Spleen (tissue), 11 donors: ENCODE measurements at regions not wholly inside any gene's neighbourhood (a gene's known extent, or its start where the extent isn't known, plus 50 kb on each side); places are given as distances from the start of the nearest gene placed in this dataset.
A peak's percentile ranks its signal among the peaks of the same experiment; 100 is the strongest.

ENCODE experiments used
- DNase-seq: peaks from one replicate; pipeline ENCODE4 v3.0.0-alpha.2; 2020
- H3K27ac ChIP-seq, 8 donors: fragments of 200-600 bp; sonication (generic) in 7 of 8; 1 replicate in 4 of 8; 2 replicates in 4 of 8; pipeline versions ENCODE4 v1.5.0 to v1.8.0; 2016 to 2021; ENCODE audit warnings: inconsistent platforms in 4 of 8, mild to moderate bottlenecking in 4 of 8, moderate library complexity in 1 of 8
- H3K27me3 ChIP-seq, 7 donors: fragments of 200-600 bp; sonication (generic) in 6 of 7; replicated peaks in 1 of 7; 1 replicate in 4 of 7; 2 replicates in 3 of 7; pipeline versions ENCODE4 v1.5.0 to v1.8.0; 2016 to 2021; ENCODE audit warnings: inconsistent platforms in 3 of 7, mild to moderate bottlenecking in 1 of 7
- H3K36me3 ChIP-seq, 6 donors: fragments of 200-600 bp; sonication (generic) in 5 of 6; 1 replicate in 4 of 6; 2 replicates in 2 of 6; pipeline versions ENCODE4 v1.5.0 to v1.8.0; 2016 to 2021; ENCODE audit warnings: inconsistent platforms in 2 of 6
- H3K4me1 ChIP-seq, 6 donors: fragments of 200-600 bp; sonication (generic) in 5 of 6; 1 replicate in 3 of 6; 2 replicates in 3 of 6; pipeline versions ENCODE4 v1.5.0 to v1.8.0; 2016 to 2021; ENCODE audit warnings: inconsistent platforms in 3 of 6
- H3K4me3 ChIP-seq, 8 donors: fragments of 200-600 bp; sonication (generic) in 7 of 8; 1 replicate in 4 of 8; 2 replicates in 4 of 8; pipeline versions ENCODE4 v1.5.0 to v1.8.0; 2016 to 2021; ENCODE audit warnings: inconsistent platforms in 4 of 8, mild to moderate bottlenecking in 4 of 8, moderate library complexity in 2 of 8
- H3K9me3 ChIP-seq, 8 donors: fragments of 200-600 bp; sonication (generic) in 7 of 8; 1 replicate in 4 of 8; 2 replicates in 4 of 8; pipeline versions ENCODE4 v1.5.0 to v1.8.0; 2016 to 2021; ENCODE audit warnings: inconsistent platforms in 4 of 8
- CTCF ChIP-seq, 11 experiments: fragments of 200-600 bp in 7 of 11; fragments of 450-650 bp in 4 of 11; sonication (generic) in 4 of 11; IDR thresholded peaks in 8 of 11; conservative IDR thresholded peaks in 3 of 11; 1 replicate in 7 of 11; 2 replicates in 4 of 11; pipeline versions ENCODE4 v1.4.0 to v1.8.0; 2016 to 2021; ENCODE audit warnings: antibody characterized with exemption in 11 of 11, inconsistent platforms in 4 of 11, mild to moderate bottlenecking in 1 of 11
- POLR2A ChIP-seq, 3 donors: fragments of 450-650 bp; IDR thresholded peaks; one replicate each; pipeline ENCODE4 v1.5.1; 2017; ENCODE audit warnings: antibody characterized with exemption in 3 of 3, mild to moderate bottlenecking in 1 of 3
- POLR2AphosphoS5 ChIP-seq, 3 donors: sonication (generic); formaldehyde crosslinking; IDR thresholded peaks; one replicate each; pipeline ENCODE4 v1.5.1; 2017; ENCODE audit warnings: antibody characterized with exemption in 3 of 3
- WGBS, 5 donors: extraction: QIAGEN DNeasy Blood & Tissue Kit in 3 of 5; methylation state at CpG; one replicate each; pipeline versions ENCODE4 v1.1.5 to v1.1.7; 2013 to 2018; 5-methylcytosine and 5-hydroxymethylcytosine counted together
- intact Hi-C: fragments of 100-400 bp; cut with DNase I; formaldehyde crosslinking; loops from one replicate; pipeline ENCODE4 v1.15.0; 2023; ENCODE audit warnings: low total_unique reads
- donor health status: healthy with polysubstance abuse.
- donor health status: DM: no; HTN: no; CAD: no; lungs with moderate emphysema.
- donor health status: DM: no; HTN: no; CAD: no.
- donor health status: Bipolar disorder and iron deficiency.
- donor health status: healthy.
- donor health status: DM: no; HTN: no; CAD: no.
- donor health status: DM: yes; HTN: yes; CAD: no.

- Histone ChIP-seq H3K4me1 (peaks cover 0 to 18% (median 0%) of the 10 kb centered on the region in 6 donors), H3K9me3 (no peaks in the 10 kb centered on the region), H3K27ac (no peak overlapping the region), H3K36me3 (no peaks in the 10 kb centered on the region), H3K27me3 (no peaks in the 10 kb centered on the region), H3K4me3 (no peak overlapping the region)
- TF ChIP-seq CTCF (IDR thresholded peaks at IDR 0.05 in 8 of 11, conservative IDR thresholded peaks at IDR 0.05 in 3 of 11) (no peak), POLR2AphosphoS5 (IDR thresholded peaks at IDR 0.05) (no peak), POLR2A (IDR thresholded peaks at IDR 0.05) (no peak)
- DNase-seq, result no peak
- intact Hi-C loops, result no loop called here
Observed at GRCh38 chr12:25368557-25368956, 117.8 kb upstream of the KRAS start.

GRCh38 chr12:25366122-25366521, 115.4 kb upstream of the KRAS start:
- Histone ChIP-seq H3K36me3 (no peaks in the 10 kb centered on the region), H3K27ac (no peak overlapping the region), H3K4me1 (peaks cover 0 to 18% (median 0%) of the 10 kb centered on the region in 6 donors), H3K9me3 (no peaks in the 10 kb centered on the region), H3K27me3 (no peaks in the 10 kb centered on the region), H3K4me3 (no peak overlapping the region)
- no peak for TF ChIP-seq POLR2A (IDR thresholded peaks at IDR 0.05)
- TF ChIP-seq POLR2AphosphoS5 (IDR thresholded peaks at IDR 0.05), result no peak
- intact Hi-C loops, result no loop called here
- 85 to 93% (median 90%) methylated on average over 3 of the region's 3 CpGs for WGBS, 5 donors
- no peak for DNase-seq

GRCh38 chr12:25365340-25365730, 114.6 kb upstream of the KRAS start:
- WGBS, 5 donors, result 17 to 27% (median 26%) methylated on average over 3 of the region's 3 CpGs
- TF ChIP-seq POLR2A (IDR thresholded peaks at IDR 0.05) (no peak), POLR2AphosphoS5 (IDR thresholded peaks at IDR 0.05) (no peak), CTCF (IDR thresholded peaks at IDR 0.05 in 8 of 11, conservative IDR thresholded peaks at IDR 0.05 in 3 of 11) (no peak)
- Histone ChIP-seq H3K4me1 (peaks cover 0 to 18% (median 0%) of the 10 kb centered on the region in 6 donors), H3K36me3 (no peaks in the 10 kb centered on the region), H3K9me3 (no peaks in the 10 kb centered on the region), H3K27ac (no peak overlapping the region), H3K4me3 (no peak overlapping the region), H3K27me3 (no peaks in the 10 kb centered on the region)
- intact Hi-C loops, result no loop called here
- DNase-seq, result no peak

- no peaks in the 10 kb centered on the region for H3K36me3 ChIP-seq
- WGBS, 5 donors, result 28 to 35% (median 32%) methylated on average over 5 of the region's 5 CpGs
- peaks cover 0 to 18% (median 0%) of the 10 kb centered on the region in 6 donors for H3K4me1 ChIP-seq
- DNase-seq, result no peak
- H3K9me3 ChIP-seq, result no peaks in the 10 kb centered on the region
- H3K27ac ChIP-seq, result no peak overlapping the region
- TF ChIP-seq CTCF (IDR thresholded peaks at IDR 0.05 in 8 of 11, conservative IDR thresholded peaks at IDR 0.05 in 3 of 11) (no peak), POLR2A (IDR thresholded peaks at IDR 0.05) (no peak), POLR2AphosphoS5 (IDR thresholded peaks at IDR 0.05) (no peak)
- H3K4me3 ChIP-seq, result peak overlapping the region in 1 of 8 donors; percentile 49
- H3K27me3 ChIP-seq, result no peaks in the 10 kb centered on the region
- intact Hi-C loops, result no loop called here
Observed at GRCh38 chr12:25364529-25365339, 114.0 kb upstream of the KRAS start.
